NOMO-1 treated with dmso at 0.1 percent for 144 hours (cell line): ENCODE measurements at regions not wholly inside any gene's neighbourhood (a gene's known extent, or its start where the extent isn't known, plus 50 kb on each side); places are given as distances from the start of the nearest gene placed in this dataset.

Source experiments
- DNase-seq: peaks from one replicate; lab custom pipeline; 2025; ENCODE audit not compliant: unreplicated experiment; lab: John Stamatoyannopoulos, UW

DNA sequence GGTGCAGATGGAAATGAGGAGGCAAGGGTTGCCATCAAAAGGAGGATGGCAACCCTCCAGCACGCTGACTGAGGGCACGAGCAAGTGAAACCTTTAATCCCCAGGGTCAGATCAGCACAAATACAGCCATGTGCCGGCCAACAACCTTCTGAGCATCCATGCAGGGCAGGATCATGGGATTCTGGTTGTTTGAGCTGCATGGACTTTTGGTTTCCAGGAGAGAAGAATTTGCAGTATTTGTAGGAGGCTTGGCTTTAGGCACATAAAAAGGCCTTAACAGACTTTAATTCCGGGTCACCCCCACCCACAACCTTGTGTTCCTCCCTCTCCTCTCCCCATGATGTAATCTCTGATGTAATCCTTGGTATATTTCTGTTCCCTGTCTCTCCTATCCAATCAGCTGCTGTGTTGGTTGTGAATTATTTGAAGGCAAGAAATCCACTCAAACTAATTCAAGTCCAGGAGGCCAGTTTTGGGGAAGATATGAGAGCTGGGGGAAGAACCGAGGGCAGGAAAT is 254.3 kb downstream of the SHQ1 start:
- DNase-seq, result peak; percentile 66

DNA sequence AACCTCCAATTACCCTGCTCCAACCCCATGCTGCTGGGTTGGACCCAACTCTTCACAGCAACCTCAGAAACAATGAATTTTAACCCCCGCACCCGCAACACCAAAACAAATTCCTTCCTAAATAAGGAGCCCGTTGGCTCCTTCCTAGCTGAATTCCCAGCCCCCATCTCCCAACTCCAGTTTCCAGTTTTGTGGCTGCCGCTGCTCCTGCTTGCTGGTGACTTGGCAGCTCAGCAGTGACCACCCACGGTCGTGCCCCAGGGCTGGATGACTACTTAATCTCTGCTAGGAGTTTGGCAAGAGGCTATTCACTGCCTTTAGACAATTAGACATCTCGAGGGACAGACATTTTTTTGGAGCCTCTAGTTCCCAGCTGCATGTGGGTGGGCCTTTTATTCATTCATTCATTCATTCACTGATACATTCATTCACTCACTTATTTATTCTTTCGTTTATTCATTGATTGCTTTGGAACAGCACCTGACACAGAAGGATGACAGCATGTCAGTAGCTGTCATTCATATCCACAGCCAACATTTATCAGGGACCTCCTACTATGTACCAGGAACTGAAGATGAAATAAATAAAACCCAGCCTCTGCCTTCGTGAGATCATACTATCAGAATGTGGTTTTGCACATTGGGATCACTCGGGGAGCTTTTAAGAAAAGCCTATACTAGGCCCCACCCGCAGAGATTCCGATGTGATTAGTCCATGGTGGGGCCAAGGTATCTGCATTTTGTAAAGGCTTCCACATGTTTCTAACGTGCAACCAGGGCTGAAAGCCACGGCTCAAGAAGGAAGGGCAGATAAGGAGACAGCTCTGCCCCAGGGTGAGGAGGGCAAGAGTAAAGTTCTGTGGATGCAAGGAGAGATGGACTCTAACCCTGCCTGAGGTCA is 256.5 kb downstream of the SHQ1 start:
- DNase-seq, result no peak

DNA sequence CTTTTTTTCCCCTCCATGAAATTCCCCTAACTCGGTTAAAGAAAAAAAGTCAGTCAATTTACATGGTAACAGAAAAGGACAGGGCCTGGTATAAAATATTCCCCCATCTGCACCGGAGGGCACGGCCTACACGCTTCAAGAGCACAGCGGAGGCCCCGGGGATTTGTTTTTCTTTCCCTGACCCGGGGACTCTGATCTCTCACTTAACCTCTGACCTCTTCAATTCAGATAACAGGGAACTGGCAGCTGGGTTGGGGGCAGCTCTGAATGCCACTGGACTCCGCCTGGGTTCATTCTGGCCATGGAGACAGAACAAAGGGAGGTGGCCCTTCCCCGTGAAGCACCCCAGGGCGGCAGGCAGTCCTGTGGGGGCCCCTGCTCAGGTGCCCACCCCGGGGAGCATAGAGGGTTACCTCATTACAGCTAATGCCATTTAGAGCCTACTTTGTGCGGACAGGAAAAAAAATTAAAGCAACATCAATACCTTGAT is 257.5 kb downstream of the SHQ1 start:
- DNase-seq, result no peak

DNA sequence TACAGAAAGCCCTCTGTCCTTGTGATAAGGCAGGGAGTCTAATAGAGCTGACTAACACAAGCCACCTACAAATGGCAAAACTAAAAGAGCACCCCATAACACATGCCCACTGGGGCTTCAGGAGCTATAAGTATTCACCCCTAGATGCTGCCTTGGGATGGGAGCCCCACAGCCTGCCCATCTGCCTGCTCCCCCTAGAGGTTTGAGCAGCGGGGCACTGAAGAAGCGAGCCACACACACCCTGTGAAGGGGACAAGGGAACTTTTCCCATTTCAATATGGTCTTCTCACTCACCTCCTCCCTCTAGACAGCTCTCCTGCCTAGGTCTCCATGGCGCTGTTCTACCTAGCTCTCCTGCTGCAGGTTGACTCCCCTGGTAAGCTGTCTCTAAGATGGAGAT is 261.0 kb downstream of the SHQ1 start:
- no peak for DNase-seq

DNA sequence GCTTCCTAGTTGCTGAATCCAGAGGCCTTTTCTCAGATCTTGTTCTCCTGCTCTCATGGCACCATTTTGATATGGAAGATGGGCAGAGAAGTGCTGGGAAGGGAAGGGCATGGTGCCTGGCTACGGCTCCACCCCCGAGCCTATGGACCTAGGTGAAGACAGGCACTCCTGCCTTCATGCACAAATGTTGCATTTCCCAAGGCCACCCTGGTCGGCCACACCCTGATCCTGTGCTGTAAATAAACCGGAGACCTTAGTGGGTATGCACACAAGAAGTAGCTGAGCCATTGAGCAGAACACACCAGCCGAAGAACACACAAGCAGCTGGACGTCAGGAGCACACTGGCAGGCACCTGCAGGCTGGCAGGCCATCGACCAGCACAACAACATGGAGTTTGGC is 261.6 kb downstream of the SHQ1 start:
- DNase-seq, result no peak

DNA sequence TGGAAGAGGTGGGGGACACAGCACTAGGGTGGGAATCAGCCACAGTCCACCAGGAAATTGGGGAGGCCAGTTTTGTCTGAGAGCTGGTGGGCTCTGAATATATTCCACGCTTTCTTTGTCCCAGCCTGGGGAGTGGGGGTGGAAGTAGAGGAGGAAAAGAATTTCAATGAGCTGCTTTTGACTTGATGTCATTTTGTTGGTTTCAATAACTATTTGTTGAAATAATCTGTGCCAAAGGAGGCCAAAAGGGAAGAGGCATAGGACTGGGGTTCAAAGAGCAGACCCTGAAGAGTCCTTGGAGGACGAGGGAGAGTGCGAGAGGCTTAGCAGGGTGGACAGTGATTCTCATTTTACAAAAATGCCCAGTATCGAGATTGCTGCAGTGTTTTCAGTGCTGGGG is 262.3 kb downstream of the SHQ1 start:
- DNase-seq, result no peak

DNA sequence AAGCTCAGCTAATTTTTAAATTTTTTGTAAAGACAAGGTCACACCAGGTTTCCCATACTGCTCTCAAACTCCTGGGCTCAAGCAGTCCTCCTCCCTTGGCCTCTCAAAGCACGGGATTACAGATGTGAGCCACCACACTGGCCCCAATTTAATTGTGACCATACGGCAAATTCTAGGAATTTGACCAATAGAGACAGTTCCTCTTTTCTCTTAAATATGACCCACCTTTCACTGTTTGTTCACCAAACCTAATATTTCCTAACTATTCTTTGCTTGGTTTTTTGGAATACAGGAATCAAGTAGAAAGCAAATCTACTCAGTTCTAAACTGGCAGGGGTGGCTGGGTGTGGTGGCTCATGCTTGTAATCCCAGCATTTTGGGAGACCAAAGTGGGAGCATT is 264.0 kb downstream of the SHQ1 start:
- no peak for DNase-seq

DNA sequence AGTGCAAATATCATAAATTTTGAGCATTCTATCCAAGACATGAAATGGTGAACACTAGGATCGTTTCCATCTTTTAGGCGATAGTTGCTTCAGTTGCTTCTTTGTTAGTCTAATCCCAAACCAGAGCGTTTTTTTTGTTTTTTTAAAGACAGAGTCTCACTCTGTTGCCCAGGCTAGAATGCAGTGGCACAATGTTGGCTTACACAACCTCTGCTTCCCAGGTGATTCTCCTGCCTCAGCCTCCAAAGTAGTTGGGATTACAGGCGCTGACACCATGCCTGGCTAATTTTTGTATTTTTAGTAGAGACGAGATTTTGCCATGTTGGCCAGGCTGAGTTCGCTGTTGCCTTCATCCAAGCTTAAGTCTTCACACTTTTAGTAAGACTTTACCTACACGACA is 265.3 kb downstream of the SHQ1 start:
- no peak for DNase-seq

DNA sequence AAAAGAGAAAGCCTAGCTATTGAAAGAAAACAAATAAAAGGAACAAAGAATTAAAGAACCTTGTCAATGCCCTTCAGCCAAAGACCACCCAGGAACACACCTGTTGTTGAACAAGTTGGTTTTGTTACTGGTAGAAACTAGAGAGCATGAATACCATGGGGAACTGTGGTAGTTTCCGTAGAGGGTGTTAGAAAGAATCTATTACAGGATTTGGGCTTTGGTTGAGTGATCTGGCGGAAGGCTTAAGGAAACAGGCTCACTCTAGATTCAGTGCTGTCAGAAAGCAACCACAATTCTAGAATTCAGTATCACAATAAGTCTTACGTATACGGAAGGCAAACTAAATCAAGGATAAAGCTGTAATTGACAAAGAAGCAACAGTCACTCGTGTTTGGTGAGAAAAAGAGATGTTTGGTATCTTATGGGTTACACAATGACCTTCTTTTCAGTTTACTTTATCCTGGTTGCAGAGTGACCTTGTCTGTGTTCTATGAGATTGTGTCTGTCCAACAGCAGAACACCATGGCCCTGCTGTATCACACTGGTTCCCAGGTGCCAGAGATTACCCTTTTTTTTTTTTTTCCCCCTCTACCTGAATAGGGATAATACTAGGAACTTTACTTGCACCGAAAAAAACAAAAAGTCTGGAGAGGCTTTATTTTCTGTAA is 265.9 kb downstream of the SHQ1 start:
- DNase-seq, result no peak

DNA sequence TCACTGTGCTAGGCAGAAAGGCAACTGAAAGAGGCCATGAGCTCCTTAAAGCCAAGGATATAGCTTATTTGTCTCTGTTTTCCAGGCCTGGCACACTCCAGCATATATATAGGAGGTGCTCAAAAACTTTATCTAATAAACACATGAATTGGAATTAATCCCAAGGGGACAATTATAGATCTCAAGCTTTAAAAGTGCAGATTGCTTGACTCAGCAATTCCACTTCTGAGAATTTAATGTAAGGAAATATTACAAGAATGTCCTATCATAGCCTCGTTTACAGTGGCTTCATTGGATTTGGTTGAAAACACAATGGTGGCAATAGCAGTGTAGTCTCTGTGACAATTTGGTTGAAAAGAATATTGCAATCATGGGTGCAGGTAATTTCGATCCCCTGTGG is 267.3 kb downstream of the SHQ1 start:
- no peak for DNase-seq

DNA sequence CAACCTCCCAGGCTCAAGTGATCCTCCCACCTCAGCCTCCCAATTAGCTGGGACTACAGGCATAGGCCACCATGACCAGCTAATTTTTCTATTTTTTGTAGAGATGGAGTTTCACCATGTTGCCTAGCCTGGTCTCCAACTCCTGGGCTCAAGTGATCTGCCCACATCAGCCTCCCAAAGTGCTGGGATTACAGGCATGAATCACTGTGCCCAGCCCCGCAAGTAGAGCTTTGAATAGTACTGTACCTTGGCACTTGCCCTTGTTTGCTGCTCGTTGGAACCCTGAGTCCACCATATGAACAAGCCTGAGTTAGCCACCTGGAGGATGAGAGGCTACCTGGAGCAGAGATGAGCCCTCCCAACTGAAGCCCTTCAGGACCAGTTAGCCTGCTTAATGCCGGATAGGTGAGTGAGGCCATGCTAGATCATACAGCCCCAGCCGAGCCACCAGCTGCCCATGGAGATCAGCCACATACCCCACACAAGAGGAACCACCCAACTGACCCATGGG is 267.9 kb downstream of the SHQ1 start:
- DNase-seq, result no peak

DNA sequence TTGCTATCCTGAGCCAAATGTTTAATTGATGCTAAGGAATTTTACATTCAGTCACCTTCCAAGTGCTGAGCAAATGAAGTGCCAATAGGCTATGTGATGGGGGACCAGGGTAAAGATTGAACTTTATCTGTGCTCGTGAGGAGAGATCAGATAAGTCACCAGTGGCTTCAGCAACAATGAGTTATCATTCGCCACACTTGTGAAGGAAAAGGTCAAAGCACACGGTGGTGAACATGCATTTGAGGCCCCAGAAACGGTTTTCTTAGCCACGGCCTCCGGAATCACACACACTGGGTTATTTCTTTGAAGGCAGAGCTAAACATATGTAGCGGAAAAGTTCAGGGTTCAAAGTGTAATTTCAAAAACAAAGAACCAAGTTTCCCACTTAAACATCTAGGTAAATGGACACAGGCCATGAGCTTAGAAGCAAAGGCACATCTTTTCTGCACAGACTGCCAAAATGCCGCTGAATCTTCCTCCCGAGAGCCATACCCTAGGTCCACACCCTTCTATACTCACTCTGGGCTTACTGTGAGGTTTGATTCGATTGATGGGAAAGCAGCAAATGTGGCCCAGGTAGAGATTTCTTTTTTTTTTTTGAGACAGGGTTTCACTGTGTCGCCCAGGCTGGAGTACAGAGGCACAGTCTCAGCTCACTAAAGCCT is 268.5 kb downstream of the SHQ1 start:
- no peak for DNase-seq

DNA sequence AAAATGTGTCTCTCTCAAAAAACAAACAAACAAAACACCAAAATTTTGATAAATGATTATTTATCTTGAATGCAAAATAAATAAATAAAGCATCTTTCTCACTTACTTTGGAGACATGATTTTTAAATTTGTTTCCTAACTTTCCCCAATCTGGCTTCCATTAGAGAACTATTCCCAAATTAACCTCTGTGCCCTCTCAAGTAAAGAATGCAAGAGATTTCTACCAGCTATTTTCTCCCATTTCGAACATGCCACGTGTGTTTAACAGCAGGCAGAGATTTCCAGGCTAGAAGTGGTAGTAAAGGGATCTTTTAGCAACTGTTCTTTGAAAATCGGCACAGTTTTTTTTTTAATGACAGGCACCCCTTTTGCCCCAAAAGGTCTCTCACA is 269.1 kb downstream of the SHQ1 start:
- DNase-seq, result no peak

DNA sequence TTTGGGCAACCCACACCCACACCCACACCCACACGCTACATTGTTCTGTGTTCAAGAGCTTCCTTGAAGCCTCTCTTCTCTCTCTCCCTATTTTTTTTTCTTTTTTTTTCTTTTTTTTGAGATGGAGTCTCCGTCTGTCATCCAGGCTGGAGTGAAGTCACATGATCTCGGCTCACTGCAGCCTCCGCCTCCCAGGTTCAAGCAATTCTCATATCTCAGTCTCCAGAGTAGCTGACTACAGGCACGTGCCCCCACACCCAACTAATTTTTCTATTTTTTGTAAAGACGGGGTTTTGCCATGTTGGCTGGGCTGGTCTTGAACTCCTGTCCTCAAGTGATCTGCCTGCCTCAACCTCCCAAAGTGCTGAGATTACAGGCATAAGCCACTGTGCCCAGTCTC is 271.1 kb downstream of the SHQ1 start:
- no peak for DNase-seq

DNA sequence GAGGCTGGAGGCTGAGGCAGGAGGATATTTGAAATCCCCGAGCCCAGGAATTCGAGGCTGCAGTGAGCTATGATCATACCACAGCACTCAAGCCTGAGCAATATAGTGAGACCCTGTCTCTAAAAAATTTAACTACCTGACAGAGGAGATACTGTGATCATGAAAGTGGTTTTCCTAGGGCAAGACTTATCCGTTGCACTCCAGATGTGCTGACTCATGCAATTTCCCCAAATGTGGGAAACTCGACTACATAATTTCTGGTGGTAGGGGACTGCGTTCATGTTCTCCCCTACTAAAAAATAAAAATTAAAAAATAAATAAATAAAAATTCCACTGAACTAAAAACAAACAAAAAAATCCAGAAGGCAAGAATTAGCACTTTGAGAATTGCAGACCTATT is 271.7 kb downstream of the SHQ1 start:
- no peak for DNase-seq

DNA sequence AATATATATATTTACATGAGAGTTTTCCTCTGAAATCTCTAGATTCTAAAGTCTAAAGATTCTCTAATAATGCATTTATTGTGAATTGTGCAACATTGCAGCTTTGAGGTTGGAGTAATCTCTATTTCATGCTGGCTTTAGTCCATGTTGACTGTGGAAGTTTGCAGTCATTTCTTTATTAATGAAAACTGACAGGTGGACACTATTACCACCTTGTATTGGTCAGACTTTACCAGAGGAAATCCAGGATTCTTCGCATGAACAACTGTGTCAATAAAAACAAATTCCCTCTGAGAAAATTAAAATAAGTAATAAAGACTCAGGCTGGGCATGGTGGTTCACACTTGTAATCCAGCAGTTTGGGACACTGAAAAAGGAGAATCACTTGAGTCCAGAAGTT is 274.1 kb downstream of the SHQ1 start:
- no peak for DNase-seq

DNA sequence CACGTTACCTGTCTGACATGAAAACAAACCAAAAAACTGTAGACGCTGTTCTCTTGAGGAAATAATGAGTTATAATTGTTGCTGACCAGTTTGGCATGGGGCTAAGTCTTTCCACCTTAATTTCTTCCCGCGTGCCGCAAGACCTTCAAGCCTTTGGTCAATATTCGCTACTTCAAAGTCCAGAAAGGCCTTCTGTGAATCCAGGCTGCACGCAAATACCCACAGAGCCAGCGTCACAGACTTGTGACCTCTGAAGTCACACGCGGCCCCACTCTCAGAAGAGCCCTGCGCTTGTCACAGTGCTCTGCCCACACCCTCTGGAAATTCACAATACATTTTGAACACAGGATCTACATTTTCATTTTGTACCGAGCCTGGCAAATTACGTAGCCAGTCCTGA is 275.2 kb downstream of the SHQ1 start:
- DNase-seq, result no peak

DNA sequence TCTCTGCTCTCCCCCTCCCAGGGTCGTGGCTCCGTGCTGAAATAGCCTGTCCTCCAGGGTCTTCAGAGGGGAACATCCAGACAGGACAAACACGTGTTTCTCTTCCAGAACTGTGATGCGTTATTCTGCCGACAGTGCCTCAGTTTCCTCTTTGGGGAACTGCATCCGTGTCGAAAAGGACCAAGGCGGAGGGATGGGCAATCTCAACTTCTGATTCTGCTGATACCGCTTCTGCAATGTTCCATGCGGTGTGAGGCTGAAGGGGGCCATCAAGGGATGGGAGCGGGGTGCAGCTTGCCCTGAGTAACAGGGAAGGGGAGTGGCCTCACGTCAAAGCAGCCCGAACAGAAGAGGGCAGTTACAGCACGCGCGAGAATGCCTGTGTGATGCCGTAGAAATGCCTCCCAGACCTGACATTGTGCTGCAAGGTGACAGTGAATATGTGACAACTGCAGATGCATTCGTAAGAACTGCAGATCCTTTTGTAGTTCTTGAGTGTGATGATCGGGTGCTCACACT is 275.7 kb downstream of the SHQ1 start:
- DNase-seq, result no peak

DNA sequence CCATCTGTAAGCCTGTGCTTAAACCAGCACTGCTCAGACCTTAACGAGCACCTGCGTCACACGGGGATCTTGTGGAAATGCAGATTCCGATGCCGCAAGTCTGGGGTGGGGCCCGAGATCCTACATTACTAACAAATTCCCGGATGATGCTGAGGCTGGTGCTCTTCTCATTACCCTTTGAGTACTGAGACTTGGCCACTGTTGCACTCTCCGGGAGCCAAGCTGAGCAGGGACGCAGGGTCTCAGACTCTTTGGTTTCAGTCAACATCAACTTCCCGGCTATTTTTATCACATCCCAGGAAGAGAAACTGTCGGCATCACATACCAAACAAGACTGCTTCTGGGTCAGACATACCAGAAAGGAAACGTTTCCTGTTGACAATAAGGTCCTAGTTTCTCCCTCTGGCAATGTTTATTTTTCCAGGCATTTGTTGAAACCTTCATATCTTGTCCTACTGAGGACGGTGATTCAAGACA is 276.6 kb downstream of the SHQ1 start:
- DNase-seq, result no peak

DNA sequence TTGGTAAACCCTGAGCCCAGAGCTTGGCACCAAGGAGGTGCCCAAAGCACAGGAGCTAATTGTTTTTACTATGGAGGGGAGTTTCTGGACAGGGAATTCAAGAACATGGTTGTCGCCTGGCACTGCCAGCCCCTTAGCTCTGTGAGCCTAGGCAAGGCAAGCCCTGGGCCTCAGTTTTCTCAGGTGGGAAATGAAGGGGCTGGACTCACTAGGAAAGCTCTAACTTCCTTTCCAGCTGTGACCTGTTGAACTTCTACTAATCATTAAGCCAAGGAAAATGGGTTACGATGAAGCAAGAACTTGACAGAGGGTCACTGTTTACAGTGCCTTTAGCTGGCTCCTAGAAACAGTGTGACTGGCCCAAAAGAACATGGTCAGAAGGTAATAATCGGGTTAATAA is 277.2 kb downstream of the SHQ1 start:
- DNase-seq, result no peak

DNA sequence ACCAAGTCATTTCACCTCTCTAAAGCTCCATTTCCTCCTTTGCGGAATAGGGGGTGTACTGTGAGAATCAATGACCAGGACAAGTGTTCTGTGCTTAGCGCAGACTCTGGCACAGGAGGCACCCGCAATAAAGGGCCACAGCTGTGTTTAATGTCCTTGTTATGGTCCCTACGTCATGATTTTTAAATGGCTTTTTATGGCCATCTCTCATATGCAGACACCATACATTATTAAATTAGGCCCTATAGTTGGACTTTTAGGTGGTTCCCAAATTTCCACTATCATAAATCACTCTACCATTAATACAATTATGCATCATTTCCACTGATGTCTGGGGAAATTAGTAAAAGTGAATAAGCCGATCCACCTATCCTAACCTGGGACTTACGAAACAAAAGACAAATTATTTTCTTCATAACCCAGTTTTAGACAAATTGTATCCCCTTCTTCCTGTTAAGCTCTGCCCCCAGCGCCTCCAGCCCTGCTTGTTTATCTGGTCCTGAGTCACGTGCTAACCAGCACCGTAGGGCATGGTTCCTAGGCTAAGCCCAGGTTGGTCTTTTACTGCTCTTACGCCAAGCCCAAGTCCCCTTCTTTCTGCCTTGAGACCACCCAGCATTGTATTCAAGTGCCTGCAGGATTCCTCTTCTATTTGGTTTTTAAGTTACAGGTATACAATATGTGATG is 278.3 kb downstream of the SHQ1 start:
- no peak for DNase-seq
